Fibroblast of lung (primary cell): ENCODE measurements at regions not wholly inside any gene's neighbourhood (a gene's known extent, or its start where the extent isn't known, plus 50 kb on each side); places are given as distances from the start of the nearest gene placed in this dataset.

ENCODE experiments used
- DNase-seq, 2 donors: peaks; one replicate each; pipeline versions ENCODE4 v3.0.0 to v3.0.0-alpha.2; 2010; ENCODE audit warnings: low read depth in 2 of 2
- H2AFZ ChIP-seq: 2 replicates; pipeline ENCODE4 v1.5.1; 2012; ENCODE audit warnings: low read length, control low read depth, inconsistent platforms
- H3K27ac ChIP-seq: 2 replicates; pipeline ENCODE4 v1.5.1; 2011; ENCODE audit warnings: low read length, control low read depth; ENCODE audit not compliant: insufficient read depth
- H3K27me3 ChIP-seq: 2 replicates; pipeline ENCODE4 v1.5.1; 2011; ENCODE audit warnings: mild to moderate bottlenecking, low read length; ENCODE audit not compliant: control insufficient read depth, insufficient read depth
- H3K36me3 ChIP-seq: 2 replicates; pipeline ENCODE4 v1.5.1; 2011; ENCODE audit warnings: low read length; ENCODE audit not compliant: control insufficient read depth, insufficient read depth
- H3K4me1 ChIP-seq: 2 replicates; pipeline ENCODE4 v1.5.1; 2011; ENCODE audit warnings: low read length; ENCODE audit not compliant: control insufficient read depth, insufficient read depth; ENCODE audit errors: extremely low read depth
- H3K4me2 ChIP-seq: 2 replicates; pipeline ENCODE4 v1.5.1; 2011; ENCODE audit warnings: low read length, control low read depth; ENCODE audit not compliant: insufficient read depth; ENCODE audit errors: extremely low read depth
- H3K4me3 ChIP-seq, 4 experiments: fragments of 200-600 bp in 1 of 4; sonication (generic) in 1 of 4; replicated peaks in 1 of 4; 2 replicates each; pipeline ENCODE4 v1.5.1; 2011 to 2016; ENCODE audit warnings: low read length in 4 of 4, low read depth in 3 of 4, mild to moderate bottlenecking in 3 of 4, control low read depth in 2 of 4, inconsistent platforms in 1 of 4, mixed read lengths in 1 of 4; ENCODE audit not compliant: insufficient read depth in 1 of 4; ENCODE audit errors: control extremely low read depth in 1 of 4
- H3K79me2 ChIP-seq: 2 replicates; pipeline ENCODE4 v1.5.1; 2012; ENCODE audit warnings: mild to moderate bottlenecking, low read length, inconsistent platforms; ENCODE audit not compliant: control insufficient read depth, insufficient read depth
- H3K9ac ChIP-seq: 2 replicates; pipeline ENCODE4 v1.5.1; 2011; ENCODE audit warnings: mild to moderate bottlenecking, low read length, control low read depth; ENCODE audit not compliant: insufficient read depth
- H3K9me3 ChIP-seq: 2 replicates; pipeline ENCODE4 v1.5.1; 2012; ENCODE audit warnings: low read depth, low read length; ENCODE audit not compliant: control insufficient read depth, insufficient read depth
- H4K20me1 ChIP-seq: 2 replicates; pipeline ENCODE4 v1.5.1; 2011; ENCODE audit warnings: low read length; ENCODE audit not compliant: control insufficient read depth, insufficient read depth; ENCODE audit errors: extremely low read depth
- EZH2 ChIP-seq: IDR thresholded peaks from 2 replicates; pipeline ENCODE4 v1.5.1; 2012; ENCODE audit warnings: low read length, control low read depth, mild to moderate bottlenecking; ENCODE audit errors: missing control alignments
- TF ChIP-seq, protein P1 (sequence below), 2 donors: IDR thresholded peaks in 1 of 2; conservative IDR thresholded peaks in 1 of 2; 1 replicate in 1 of 2; 2 replicates in 1 of 2; pipeline ENCODE4 v1.5.1; 2011 to 2012; ENCODE audit warnings: low read length in 2 of 2, control low read depth in 1 of 2, inconsistent platforms in 1 of 2, low read depth in 1 of 2, mild to moderate bottlenecking in 1 of 2

GRCh38 chr4:77466430-77466829 lies 139.2 kb upstream of the CXCL13 start:
- DNase-seq: no peak
- Histone ChIP-seq H2AFZ (no peak overlapping the region), H3K4me1 (no peaks in the 10 kb centered on the region), H3K27me3 (no peaks in the 10 kb centered on the region), H3K9me3 (no peaks in the 10 kb centered on the region), H3K36me3 (no peaks in the 10 kb centered on the region), H3K4me2 (no peak overlapping the region), H3K9ac (no peak overlapping the region), H3K27ac (no peak overlapping the region), H4K20me1 (no peaks in the 10 kb centered on the region), H3K79me2 (no peaks in the 10 kb centered on the region), H3K4me3 (no peak overlapping the region)
- TF ChIP-seq, protein P1, sequence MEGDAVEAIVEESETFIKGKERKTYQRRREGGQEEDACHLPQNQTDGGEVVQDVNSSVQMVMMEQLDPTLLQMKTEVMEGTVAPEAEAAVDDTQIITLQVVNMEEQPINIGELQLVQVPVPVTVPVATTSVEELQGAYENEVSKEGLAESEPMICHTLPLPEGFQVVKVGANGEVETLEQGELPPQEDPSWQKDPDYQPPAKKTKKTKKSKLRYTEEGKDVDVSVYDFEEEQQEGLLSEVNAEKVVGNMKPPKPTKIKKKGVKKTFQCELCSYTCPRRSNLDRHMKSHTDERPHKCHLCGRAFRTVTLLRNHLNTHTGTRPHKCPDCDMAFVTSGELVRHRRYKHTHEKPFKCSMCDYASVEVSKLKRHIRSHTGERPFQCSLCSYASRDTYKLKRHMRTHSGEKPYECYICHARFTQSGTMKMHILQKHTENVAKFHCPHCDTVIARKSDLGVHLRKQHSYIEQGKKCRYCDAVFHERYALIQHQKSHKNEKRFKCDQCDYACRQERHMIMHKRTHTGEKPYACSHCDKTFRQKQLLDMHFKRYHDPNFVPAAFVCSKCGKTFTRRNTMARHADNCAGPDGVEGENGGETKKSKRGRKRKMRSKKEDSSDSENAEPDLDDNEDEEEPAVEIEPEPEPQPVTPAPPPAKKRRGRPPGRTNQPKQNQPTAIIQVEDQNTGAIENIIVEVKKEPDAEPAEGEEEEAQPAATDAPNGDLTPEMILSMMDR (conservative IDR thresholded peaks at IDR 0.05 in 1 of 2, IDR thresholded peaks at IDR 0.05 in 1 of 2; ENCODE audit: low read depth in 1 of 2, low read length in 2 of 2): no peak
- no peak for TF ChIP-seq EZH2

DNA sequence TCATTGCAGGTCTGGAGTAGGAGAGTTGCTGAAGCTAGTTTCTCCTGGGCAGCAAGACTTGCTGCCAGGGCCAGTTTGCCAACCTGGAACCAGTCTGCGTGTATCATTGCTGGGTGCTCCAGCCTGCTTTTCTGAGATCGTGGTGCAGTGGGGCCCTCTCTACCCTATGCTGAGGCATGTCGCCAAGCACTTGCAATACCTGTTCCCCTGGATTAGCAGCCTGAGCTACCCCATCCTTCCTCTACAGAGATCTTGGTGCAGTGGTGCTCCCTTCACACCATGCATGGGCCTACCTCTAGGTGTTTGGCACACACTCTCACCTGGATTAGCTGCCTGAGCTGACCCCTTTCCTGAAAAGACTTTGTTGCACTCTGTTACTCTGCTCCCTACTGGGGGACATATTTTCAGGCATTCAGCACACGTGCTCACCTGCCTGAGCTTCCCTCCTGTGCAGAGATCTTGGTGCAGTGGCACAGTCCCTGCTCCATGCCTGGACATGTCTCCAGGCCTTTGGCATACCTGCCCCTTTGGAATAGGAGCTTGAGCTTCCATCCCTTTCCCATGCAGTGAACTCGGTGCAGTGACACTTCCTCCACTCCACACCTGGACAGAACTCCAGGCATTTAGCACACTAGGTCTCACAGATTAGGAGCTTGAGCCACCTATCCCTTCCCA lies 133.7 kb upstream of the CXCL13 start:
- Histone ChIP-seq H3K36me3 (no peaks in the 10 kb centered on the region), H3K4me2 (no peak overlapping the region), H3K9ac (no peak overlapping the region), H4K20me1 (no peaks in the 10 kb centered on the region), H3K4me3 (no peak overlapping the region), H3K79me2 (no peaks in the 10 kb centered on the region), H3K27ac (no peak overlapping the region), H3K9me3 (no peaks in the 10 kb centered on the region), H3K4me1 (no peaks in the 10 kb centered on the region), H2AFZ (no peak overlapping the region), H3K27me3 (no peaks in the 10 kb centered on the region)
- no peak for DNase-seq
- TF ChIP-seq EZH2: no peak

DNA sequence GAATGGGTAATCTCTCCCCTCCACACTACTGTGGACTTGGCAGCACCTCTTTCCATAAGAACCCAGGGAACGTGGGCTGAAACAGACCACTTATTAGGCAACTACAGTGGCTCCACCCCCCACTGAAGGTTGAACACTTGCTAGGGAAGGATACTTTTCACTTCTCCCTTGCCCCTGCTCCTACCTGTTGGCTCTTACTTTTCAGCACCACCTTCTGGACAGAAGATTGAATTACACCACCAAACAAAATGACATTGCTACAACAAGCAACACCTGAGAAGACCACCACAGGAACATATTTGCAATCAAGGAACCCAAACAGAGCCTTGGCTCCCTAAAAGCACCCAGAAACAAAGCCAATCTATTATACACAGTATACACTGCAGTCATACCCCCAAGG lies 132.1 kb upstream of the CXCL13 start:
- Histone ChIP-seq H3K9me3 (no peaks in the 10 kb centered on the region), H2AFZ (no peak overlapping the region), H3K4me3 (no peak overlapping the region), H3K36me3 (no peaks in the 10 kb centered on the region), H3K27ac (no peak overlapping the region), H3K79me2 (no peaks in the 10 kb centered on the region), H3K9ac (no peak overlapping the region), H3K27me3 (no peaks in the 10 kb centered on the region), H4K20me1 (no peaks in the 10 kb centered on the region), H3K4me1 (no peaks in the 10 kb centered on the region), H3K4me2 (no peak overlapping the region)
- DNase-seq: peak in 1 of 2 donors; percentile 8
- TF ChIP-seq, protein P1 (conservative IDR thresholded peaks at IDR 0.05 in 1 of 2, IDR thresholded peaks at IDR 0.05 in 1 of 2; ENCODE audit: low read depth in 1 of 2, low read length in 2 of 2): peak; percentile 23 to 43
- TF ChIP-seq EZH2: no peak
